ENCODE measurements at regions not wholly inside any gene's neighbourhood (a gene's known extent, or its start where the extent isn't known, plus 50 kb on each side); places are given as distances from the start of the nearest gene placed in this dataset.

DNA sequence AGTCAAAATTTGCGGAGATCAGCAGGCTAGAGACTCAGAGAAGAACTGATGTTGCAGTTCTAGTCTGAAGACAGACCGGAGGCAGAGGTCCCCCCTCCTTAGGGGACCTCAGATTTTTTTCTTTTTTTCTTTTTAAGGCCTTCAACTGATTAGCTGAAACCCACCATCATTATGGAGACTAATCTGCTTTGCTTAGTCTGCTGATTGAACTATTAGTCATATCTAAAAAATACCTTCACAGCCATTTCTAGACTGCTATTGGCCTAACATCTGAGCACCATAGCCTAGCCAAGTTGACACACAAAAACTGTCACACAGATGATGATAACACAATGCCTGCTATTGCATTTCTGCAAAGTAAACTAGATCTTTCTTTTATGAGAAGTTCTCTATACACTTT, 141.1 kb upstream of the TNFAIP3 start (continued):
- TF ChIP-seq, protein P1, sequence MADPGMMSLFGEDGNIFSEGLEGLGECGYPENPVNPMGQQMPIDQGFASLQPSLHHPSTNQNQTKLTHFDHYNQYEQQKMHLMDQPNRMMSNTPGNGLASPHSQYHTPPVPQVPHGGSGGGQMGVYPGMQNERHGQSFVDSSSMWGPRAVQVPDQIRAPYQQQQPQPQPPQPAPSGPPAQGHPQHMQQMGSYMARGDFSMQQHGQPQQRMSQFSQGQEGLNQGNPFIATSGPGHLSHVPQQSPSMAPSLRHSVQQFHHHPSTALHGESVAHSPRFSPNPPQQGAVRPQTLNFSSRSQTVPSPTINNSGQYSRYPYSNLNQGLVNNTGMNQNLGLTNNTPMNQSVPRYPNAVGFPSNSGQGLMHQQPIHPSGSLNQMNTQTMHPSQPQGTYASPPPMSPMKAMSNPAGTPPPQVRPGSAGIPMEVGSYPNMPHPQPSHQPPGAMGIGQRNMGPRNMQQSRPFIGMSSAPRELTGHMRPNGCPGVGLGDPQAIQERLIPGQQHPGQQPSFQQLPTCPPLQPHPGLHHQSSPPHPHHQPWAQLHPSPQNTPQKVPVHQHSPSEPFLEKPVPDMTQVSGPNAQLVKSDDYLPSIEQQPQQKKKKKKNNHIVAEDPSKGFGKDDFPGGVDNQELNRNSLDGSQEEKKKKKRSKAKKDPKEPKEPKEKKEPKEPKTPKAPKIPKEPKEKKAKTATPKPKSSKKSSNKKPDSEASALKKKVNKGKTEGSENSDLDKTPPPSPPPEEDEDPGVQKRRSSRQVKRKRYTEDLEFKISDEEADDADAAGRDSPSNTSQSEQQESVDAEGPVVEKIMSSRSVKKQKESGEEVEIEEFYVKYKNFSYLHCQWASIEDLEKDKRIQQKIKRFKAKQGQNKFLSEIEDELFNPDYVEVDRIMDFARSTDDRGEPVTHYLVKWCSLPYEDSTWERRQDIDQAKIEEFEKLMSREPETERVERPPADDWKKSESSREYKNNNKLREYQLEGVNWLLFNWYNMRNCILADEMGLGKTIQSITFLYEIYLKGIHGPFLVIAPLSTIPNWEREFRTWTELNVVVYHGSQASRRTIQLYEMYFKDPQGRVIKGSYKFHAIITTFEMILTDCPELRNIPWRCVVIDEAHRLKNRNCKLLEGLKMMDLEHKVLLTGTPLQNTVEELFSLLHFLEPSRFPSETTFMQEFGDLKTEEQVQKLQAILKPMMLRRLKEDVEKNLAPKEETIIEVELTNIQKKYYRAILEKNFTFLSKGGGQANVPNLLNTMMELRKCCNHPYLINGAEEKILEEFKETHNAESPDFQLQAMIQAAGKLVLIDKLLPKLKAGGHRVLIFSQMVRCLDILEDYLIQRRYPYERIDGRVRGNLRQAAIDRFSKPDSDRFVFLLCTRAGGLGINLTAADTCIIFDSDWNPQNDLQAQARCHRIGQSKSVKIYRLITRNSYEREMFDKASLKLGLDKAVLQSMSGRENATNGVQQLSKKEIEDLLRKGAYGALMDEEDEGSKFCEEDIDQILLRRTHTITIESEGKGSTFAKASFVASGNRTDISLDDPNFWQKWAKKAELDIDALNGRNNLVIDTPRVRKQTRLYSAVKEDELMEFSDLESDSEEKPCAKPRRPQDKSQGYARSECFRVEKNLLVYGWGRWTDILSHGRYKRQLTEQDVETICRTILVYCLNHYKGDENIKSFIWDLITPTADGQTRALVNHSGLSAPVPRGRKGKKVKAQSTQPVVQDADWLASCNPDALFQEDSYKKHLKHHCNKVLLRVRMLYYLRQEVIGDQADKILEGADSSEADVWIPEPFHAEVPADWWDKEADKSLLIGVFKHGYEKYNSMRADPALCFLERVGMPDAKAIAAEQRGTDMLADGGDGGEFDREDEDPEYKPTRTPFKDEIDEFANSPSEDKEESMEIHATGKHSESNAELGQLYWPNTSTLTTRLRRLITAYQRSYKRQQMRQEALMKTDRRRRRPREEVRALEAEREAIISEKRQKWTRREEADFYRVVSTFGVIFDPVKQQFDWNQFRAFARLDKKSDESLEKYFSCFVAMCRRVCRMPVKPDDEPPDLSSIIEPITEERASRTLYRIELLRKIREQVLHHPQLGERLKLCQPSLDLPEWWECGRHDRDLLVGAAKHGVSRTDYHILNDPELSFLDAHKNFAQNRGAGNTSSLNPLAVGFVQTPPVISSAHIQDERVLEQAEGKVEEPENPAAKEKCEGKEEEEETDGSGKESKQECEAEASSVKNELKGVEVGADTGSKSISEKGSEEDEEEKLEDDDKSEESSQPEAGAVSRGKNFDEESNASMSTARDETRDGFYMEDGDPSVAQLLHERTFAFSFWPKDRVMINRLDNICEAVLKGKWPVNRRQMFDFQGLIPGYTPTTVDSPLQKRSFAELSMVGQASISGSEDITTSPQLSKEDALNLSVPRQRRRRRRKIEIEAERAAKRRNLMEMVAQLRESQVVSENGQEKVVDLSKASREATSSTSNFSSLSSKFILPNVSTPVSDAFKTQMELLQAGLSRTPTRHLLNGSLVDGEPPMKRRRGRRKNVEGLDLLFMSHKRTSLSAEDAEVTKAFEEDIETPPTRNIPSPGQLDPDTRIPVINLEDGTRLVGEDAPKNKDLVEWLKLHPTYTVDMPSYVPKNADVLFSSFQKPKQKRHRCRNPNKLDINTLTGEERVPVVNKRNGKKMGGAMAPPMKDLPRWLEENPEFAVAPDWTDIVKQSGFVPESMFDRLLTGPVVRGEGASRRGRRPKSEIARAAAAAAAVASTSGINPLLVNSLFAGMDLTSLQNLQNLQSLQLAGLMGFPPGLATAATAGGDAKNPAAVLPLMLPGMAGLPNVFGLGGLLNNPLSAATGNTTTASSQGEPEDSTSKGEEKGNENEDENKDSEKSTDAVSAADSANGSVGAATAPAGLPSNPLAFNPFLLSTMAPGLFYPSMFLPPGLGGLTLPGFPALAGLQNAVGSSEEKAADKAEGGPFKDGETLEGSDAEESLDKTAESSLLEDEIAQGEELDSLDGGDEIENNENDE (IDR thresholded peaks at IDR 0.05; ENCODE audit: insufficient replicate concordance, low read length): no peak
- TF ChIP-seq CEBPB (IDR thresholded peaks at IDR 0.05; ENCODE audit: low read depth, low read length): no peak
- no peak for TF ChIP-seq SIX5 (IDR thresholded peaks at IDR 0.05; ENCODE audit: low read depth, low read length)
- no peak for TF ChIP-seq EP300 (IDR thresholded peaks at IDR 0.05; ENCODE audit: borderline replicate concordance in 1 of 2, low read depth in 2 of 2, low read length in 2 of 2)
- no peak for TF ChIP-seq RBBP5 (IDR thresholded peaks at IDR 0.05; ENCODE audit: borderline replicate concordance, low read depth, low read length)
- TF ChIP-seq EGR1 (IDR thresholded peaks at IDR 0.05; ENCODE audit: borderline replicate concordance, low read depth, low read length): no peak
- no peak for TF ChIP-seq RNF2 (IDR thresholded peaks at IDR 0.05; ENCODE audit: borderline replicate concordance, low read depth, low read length, missing control alignments, poor library complexity, severe bottlenecking)
- no peak for TF ChIP-seq MAFK (IDR thresholded peaks at IDR 0.05; ENCODE audit: low read depth, low read length)
- no peak for TF ChIP-seq SRF (IDR thresholded peaks at IDR 0.05; ENCODE audit: low read depth, low read length)
- TF ChIP-seq CBX5 (IDR thresholded peaks at IDR 0.05; ENCODE audit: low read depth, low read length): no peak
- no peak for TF ChIP-seq KDM4A (IDR thresholded peaks at IDR 0.05; ENCODE audit: low read depth, low read length, severe bottlenecking)
- TF ChIP-seq FOSL1 (IDR thresholded peaks at IDR 0.05; ENCODE audit: insufficient read depth, low read depth, low read length): no peak

Measured in H1 (cell line).